ENCODE measurements at regions not wholly inside any gene's neighbourhood (a gene's known extent, or its start where the extent isn't known, plus 50 kb on each side); places are given as distances from the start of the nearest gene placed in this dataset.

DNA sequence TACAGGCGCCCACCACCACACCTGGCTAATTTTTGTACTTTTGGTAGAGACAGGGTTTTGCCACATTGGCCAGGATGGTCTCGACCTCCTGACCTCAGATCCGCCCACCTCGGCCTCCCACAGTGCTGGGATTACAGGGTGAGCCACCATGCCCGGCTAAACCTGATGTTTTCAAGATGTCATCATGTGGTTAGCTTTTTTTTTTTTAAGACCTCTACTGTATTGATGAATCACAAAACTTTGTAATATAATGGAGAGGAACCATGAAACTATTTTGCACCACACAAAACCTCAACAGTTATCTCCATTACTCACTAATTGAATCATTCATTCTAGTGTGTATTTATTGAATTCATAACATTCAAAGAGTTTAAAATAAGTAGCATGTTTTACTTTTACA, 94.7 kb upstream of the NEIL3 start:
- intact Hi-C loops (cut with DNase I; ENCODE audit: low total_unique reads): no loop called here
- DNase-seq: no peak
- Histone ChIP-seq H3K4me1 (no peaks in the 10 kb centered on the region), H3K9me3 (no peaks in the 10 kb centered on the region), H3K36me3 (no peaks in the 10 kb centered on the region), H3K27ac (no peak overlapping the region), H3K4me3 (no peak overlapping the region), H3K27me3 (no peaks in the 10 kb centered on the region)
- 68 to 86% (median 80%) methylated on average over 5 of the region's 5 CpGs for WGBS, 5 donors
- TF ChIP-seq CTCF (IDR thresholded peaks at IDR 0.05) (no peak), EP300 (IDR thresholded peaks at IDR 0.05) (no peak), POLR2AphosphoS5 (IDR thresholded peaks at IDR 0.05) (no peak), POLR2A (IDR thresholded peaks at IDR 0.05) (no peak)

DNA sequence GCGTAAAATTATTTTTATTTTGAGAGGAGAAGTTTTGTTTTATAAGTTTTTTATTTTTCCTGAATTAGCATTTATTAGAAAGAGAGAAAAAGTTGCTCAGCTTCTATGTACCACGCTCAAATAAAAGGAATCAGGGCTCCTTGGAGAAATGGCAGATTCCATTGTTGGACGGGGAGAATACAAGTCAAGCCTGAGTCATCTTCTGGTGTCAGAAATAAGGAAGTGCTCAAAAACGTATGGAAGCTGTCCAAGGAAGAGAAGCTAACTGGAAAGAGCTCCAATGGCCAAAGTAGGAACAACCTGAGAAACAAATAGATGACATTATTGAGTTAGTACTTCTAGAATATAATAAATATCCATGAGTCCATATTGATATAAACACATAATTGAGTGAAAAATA, 89.3 kb upstream of the NEIL3 start:
- H3K36me3 ChIP-seq: no peaks in the 10 kb centered on the region
- no peaks in the 10 kb centered on the region for H3K27me3 ChIP-seq
- intact Hi-C loops (cut with DNase I; ENCODE audit: low total_unique reads): no loop called here
- H3K27ac ChIP-seq: no peak overlapping the region
- TF ChIP-seq POLR2AphosphoS5 (IDR thresholded peaks at IDR 0.05) (no peak), POLR2A (IDR thresholded peaks at IDR 0.05) (no peak), EP300 (IDR thresholded peaks at IDR 0.05) (no peak), CTCF (IDR thresholded peaks at IDR 0.05) (no peak)
- 60 to 74% (median 71%) methylated on average over 4 of the region's 4 CpGs for WGBS, 5 donors
- no peaks in the 10 kb centered on the region for H3K9me3 ChIP-seq
- H3K4me3 ChIP-seq: no peak overlapping the region
- H3K4me1 ChIP-seq: no peaks in the 10 kb centered on the region
- no peak for DNase-seq

DNA sequence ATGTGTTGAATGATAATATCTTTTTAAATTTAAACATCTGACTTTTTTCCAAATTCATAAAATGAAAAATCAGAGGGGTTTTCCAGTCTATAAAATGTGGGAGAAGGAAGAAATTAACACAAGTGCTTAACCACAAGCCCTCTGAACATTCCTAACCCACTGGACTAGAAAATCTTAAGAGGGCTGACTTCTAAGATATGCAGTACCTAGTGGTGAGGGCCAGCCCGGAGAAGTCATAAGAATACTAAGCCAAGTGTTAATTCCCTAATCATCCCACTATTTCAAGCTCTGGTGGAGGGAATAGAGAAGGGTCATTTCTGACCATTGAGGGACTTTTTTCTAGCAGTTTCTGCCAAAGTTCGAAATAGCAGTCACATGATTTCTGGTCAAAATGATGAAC, 86.9 kb upstream of the NEIL3 start:
- WGBS, 5 donors: 59 to 72% (median 63%) methylated on average over 2 of the region's 2 CpGs

GRCh38 chr4:177225605-177226004, 84.1 kb upstream of the NEIL3 start:
- H3K4me1 ChIP-seq: peaks cover 0 to 9% (median 0%) of the 10 kb centered on the region in 4 donors
- H3K27ac ChIP-seq: no peak overlapping the region
- DNase-seq: no peak
- no peak overlapping the region for H3K4me3 ChIP-seq
- H3K9me3 ChIP-seq: no peaks in the 10 kb centered on the region
- intact Hi-C loops (cut with DNase I; ENCODE audit: low total_unique reads): no loop called here
- TF ChIP-seq EP300 (IDR thresholded peaks at IDR 0.05) (no peak), POLR2A (IDR thresholded peaks at IDR 0.05) (no peak)
- H3K36me3 ChIP-seq: no peaks in the 10 kb centered on the region
- 56 to 72% (median 69%) methylated on average over 1 of the region's 1 CpG for WGBS, 5 donors
- no peaks in the 10 kb centered on the region for H3K27me3 ChIP-seq

More for the DNA sequence above, 86.9 kb upstream of the NEIL3 start:
- H3K27ac ChIP-seq: no peak overlapping the region
- intact Hi-C loops (cut with DNase I; ENCODE audit: low total_unique reads): no loop called here
- no peak for DNase-seq
- H3K36me3 ChIP-seq: no peaks in the 10 kb centered on the region
- no peaks in the 10 kb centered on the region for H3K4me1 ChIP-seq
- no peak overlapping the region for H3K4me3 ChIP-seq
- TF ChIP-seq EP300 (IDR thresholded peaks at IDR 0.05) (no peak), POLR2AphosphoS5 (IDR thresholded peaks at IDR 0.05) (no peak), POLR2A (IDR thresholded peaks at IDR 0.05) (no peak), CTCF (IDR thresholded peaks at IDR 0.05) (no peak)
- no peaks in the 10 kb centered on the region for H3K9me3 ChIP-seq
- H3K27me3 ChIP-seq: no peaks in the 10 kb centered on the region

DNA sequence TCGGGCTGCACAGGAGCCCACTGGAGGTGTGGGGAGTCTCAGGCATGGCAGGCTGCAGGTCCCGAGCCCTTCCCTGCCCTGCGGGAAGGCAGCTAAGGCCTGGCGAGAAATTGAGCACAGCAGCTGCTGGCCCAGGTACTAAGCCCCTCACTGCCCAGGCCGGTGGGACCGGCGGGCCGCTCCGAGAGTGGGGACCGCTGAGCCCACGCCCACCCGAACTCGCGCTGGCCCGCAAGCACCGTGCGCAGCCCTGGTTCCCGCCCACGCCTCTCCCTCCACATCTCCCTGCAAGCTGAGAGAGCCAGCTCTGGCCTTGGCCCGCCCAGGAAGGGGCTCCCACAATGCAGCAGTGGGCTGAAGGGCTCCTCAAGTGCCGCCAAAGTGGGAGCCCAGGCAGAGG, 82.0 kb upstream of the NEIL3 start:
- peaks cover 0 to 9% (median 0%) of the 10 kb centered on the region in 4 donors for H3K4me1 ChIP-seq
- intact Hi-C loops (cut with DNase I; ENCODE audit: low total_unique reads): no loop called here
- TF ChIP-seq EP300 (IDR thresholded peaks at IDR 0.05) (no peak), POLR2A (IDR thresholded peaks at IDR 0.05) (no peak), POLR2AphosphoS5 (IDR thresholded peaks at IDR 0.05) (no peak)

More for the DNA sequence above, 82.0 kb upstream of the NEIL3 start:
- DNase-seq: no peak
- no peaks in the 10 kb centered on the region for H3K27me3 ChIP-seq
- WGBS, 5 donors: 88 to 98% (median 92%) methylated on average over 8 to 21 of the region's 21 CpGs
- no peak overlapping the region for H3K4me3 ChIP-seq
- H3K27ac ChIP-seq: no peak overlapping the region
- H3K9me3 ChIP-seq: no peaks in the 10 kb centered on the region
- H3K36me3 ChIP-seq: no peaks in the 10 kb centered on the region
